ENCODE measurements at regions not wholly inside any gene's neighbourhood (a gene's known extent, or its start where the extent isn't known, plus 50 kb on each side); places are given as distances from the start of the nearest gene placed in this dataset.
"Not testable (repeated sequence)": the region's sequence is repeated elsewhere in the genome, so short reads cannot be mapped to it uniquely, and the experiment has no call there.

GRCh38 chr10:131817866-131818509, 82.8 kb upstream of the PPP2R2D start:
- Histone ChIP-seq H3K27me3 (ENCODE audit: control insufficient read depth, insufficient read depth, low read length, poor library complexity, severe bottlenecking) (no peaks in the 10 kb centered on the region), H3K36me3 (ENCODE audit: control insufficient read depth, insufficient read depth, low read length) (no peaks in the 10 kb centered on the region), H3K27ac (ENCODE audit: insufficient read depth, low read depth, low read length, poor library complexity, severe bottlenecking) (no peak overlapping the region), H3K9me3 (ENCODE audit: control insufficient read depth, low read length) (no peaks in the 10 kb centered on the region), H3K4me1 (ENCODE audit: control insufficient read depth, insufficient read depth, low read length) (no peaks in the 10 kb centered on the region), H3K4me3 (ENCODE audit: insufficient read depth, low read depth, low read length) (no peak overlapping the region)
- 91 to 93% methylated on average over 12 to 13 of the region's 13 CpGs for WGBS, 2 experiments

- Histone ChIP-seq H3K36me3 (ENCODE audit: control insufficient read depth, insufficient read depth, low read length) (no peaks in the 10 kb centered on the region), H3K9me3 (ENCODE audit: control insufficient read depth, low read length) (no peaks in the 10 kb centered on the region), H3K4me1 (ENCODE audit: control insufficient read depth, insufficient read depth, low read length) (no peaks in the 10 kb centered on the region), H3K27ac (ENCODE audit: insufficient read depth, low read depth, low read length, poor library complexity, severe bottlenecking) (no peak overlapping the region), H3K4me3 (ENCODE audit: insufficient read depth, low read depth, low read length) (no peak overlapping the region), H3K27me3 (ENCODE audit: control insufficient read depth, insufficient read depth, low read length, poor library complexity, severe bottlenecking) (no peaks in the 10 kb centered on the region)
- WGBS, 2 experiments = 92% methylated on average over 22 of the region's 22 CpGs
Measured at GRCh38 chr10:131818510-131819234, 82.1 kb upstream of the PPP2R2D start.

- Histone ChIP-seq H3K36me3 (ENCODE audit: control insufficient read depth, insufficient read depth, low read length) (no peaks in the 10 kb centered on the region), H3K27ac (ENCODE audit: insufficient read depth, low read depth, low read length, poor library complexity, severe bottlenecking) (no peak overlapping the region), H3K27me3 (ENCODE audit: control insufficient read depth, insufficient read depth, low read length, poor library complexity, severe bottlenecking) (no peaks in the 10 kb centered on the region), H3K4me1 (ENCODE audit: control insufficient read depth, insufficient read depth, low read length) (peaks cover 3% of the 10 kb centered on the region), H3K4me3 (ENCODE audit: insufficient read depth, low read depth, low read length) (no peak overlapping the region), H3K9me3 (ENCODE audit: control insufficient read depth, low read length) (no peaks in the 10 kb centered on the region)
- 77 to 78% methylated on average over 25 of the region's 25 CpGs for WGBS, 2 experiments
Measured at GRCh38 chr10:131819241-131820072, 81.4 kb upstream of the PPP2R2D start.

- H3K27me3 ChIP-seq (ENCODE audit: control insufficient read depth, insufficient read depth, low read length, poor library complexity, severe bottlenecking) = no peaks in the 10 kb centered on the region
- 92 to 93% methylated on average over 9 of the region's 9 CpGs for WGBS, 2 experiments
- H3K4me3 ChIP-seq (ENCODE audit: insufficient read depth, low read depth, low read length) = no peak overlapping the region
- no peak overlapping the region for H3K27ac ChIP-seq (ENCODE audit: insufficient read depth, low read depth, low read length, poor library complexity, severe bottlenecking)
- H3K4me1 ChIP-seq (ENCODE audit: control insufficient read depth, insufficient read depth, low read length) = peaks cover 13% of the 10 kb centered on the region
- no peaks in the 10 kb centered on the region for H3K9me3 ChIP-seq (ENCODE audit: control insufficient read depth, low read length)
- H3K36me3 ChIP-seq (ENCODE audit: control insufficient read depth, insufficient read depth, low read length) = no peaks in the 10 kb centered on the region
Measured at GRCh38 chr10:131820626-131821025, 80.2 kb upstream of the PPP2R2D start.

- 94 to 95% methylated on average over 8 of the region's 8 CpGs for WGBS, 2 experiments
- Histone ChIP-seq H3K27me3 (ENCODE audit: control insufficient read depth, insufficient read depth, low read length, poor library complexity, severe bottlenecking) (no peaks in the 10 kb centered on the region), H3K36me3 (ENCODE audit: control insufficient read depth, insufficient read depth, low read length) (no peaks in the 10 kb centered on the region), H3K9me3 (ENCODE audit: control insufficient read depth, low read length) (no peaks in the 10 kb centered on the region), H3K4me3 (ENCODE audit: insufficient read depth, low read depth, low read length) (no peak overlapping the region), H3K27ac (ENCODE audit: insufficient read depth, low read depth, low read length, poor library complexity, severe bottlenecking) (no peak overlapping the region), H3K4me1 (ENCODE audit: control insufficient read depth, insufficient read depth, low read length) (peaks cover 22% of the 10 kb centered on the region)
Measured at GRCh38 chr10:131821378-131822012, 79.3 kb upstream of the PPP2R2D start.

GRCh38 chr10:131822013-131822691, 78.7 kb upstream of the PPP2R2D start:
- no peaks in the 10 kb centered on the region for H3K36me3 ChIP-seq (ENCODE audit: control insufficient read depth, insufficient read depth, low read length)
- H3K27ac ChIP-seq (ENCODE audit: insufficient read depth, low read depth, low read length, poor library complexity, severe bottlenecking) = no peak overlapping the region
- H3K4me1 ChIP-seq (ENCODE audit: control insufficient read depth, insufficient read depth, low read length) = peaks cover 22% of the 10 kb centered on the region
- H3K9me3 ChIP-seq (ENCODE audit: control insufficient read depth, low read length) = no peaks in the 10 kb centered on the region
- 93 to 94% methylated on average over 18 of the region's 18 CpGs for WGBS, 2 experiments
- H3K4me3 ChIP-seq (ENCODE audit: insufficient read depth, low read depth, low read length) = no peak overlapping the region
- no peaks in the 10 kb centered on the region for H3K27me3 ChIP-seq (ENCODE audit: control insufficient read depth, insufficient read depth, low read length, poor library complexity, severe bottlenecking)

GRCh38 chr10:131822692-131823245, 78.0 kb upstream of the PPP2R2D start:
- Histone ChIP-seq H3K4me3 (ENCODE audit: insufficient read depth, low read depth, low read length) (no peak overlapping the region), H3K27ac (ENCODE audit: insufficient read depth, low read depth, low read length, poor library complexity, severe bottlenecking) (no peak overlapping the region), H3K27me3 (ENCODE audit: control insufficient read depth, insufficient read depth, low read length, poor library complexity, severe bottlenecking) (no peaks in the 10 kb centered on the region), H3K36me3 (ENCODE audit: control insufficient read depth, insufficient read depth, low read length) (no peaks in the 10 kb centered on the region), H3K4me1 (ENCODE audit: control insufficient read depth, insufficient read depth, low read length) (peaks cover 22% of the 10 kb centered on the region), H3K9me3 (ENCODE audit: control insufficient read depth, low read length) (no peaks in the 10 kb centered on the region)
- 95% methylated on average over 9 of the region's 9 CpGs for WGBS, 2 experiments

GRCh38 chr10:131823601-131824099, 77.2 kb upstream of the PPP2R2D start:
- H3K4me3 ChIP-seq (ENCODE audit: insufficient read depth, low read depth, low read length); H3K27me3 ChIP-seq (ENCODE audit: control insufficient read depth, insufficient read depth, low read length, poor library complexity, severe bottlenecking); H3K36me3 ChIP-seq (ENCODE audit: control insufficient read depth, insufficient read depth, low read length); H3K9me3 ChIP-seq (ENCODE audit: control insufficient read depth, low read length); H3K27ac ChIP-seq (ENCODE audit: insufficient read depth, low read depth, low read length, poor library complexity, severe bottlenecking): not testable (repeated sequence)
- H3K4me1 ChIP-seq (ENCODE audit: control insufficient read depth, insufficient read depth, low read length) = peaks cover 22% of the 10 kb centered on the region
- WGBS, 2 experiments = 92 to 95% methylated on average over 7 to 10 of the region's 12 CpGs

- Histone ChIP-seq H3K36me3 (ENCODE audit: control insufficient read depth, insufficient read depth, low read length) (no peaks in the 10 kb centered on the region), H3K27ac (ENCODE audit: insufficient read depth, low read depth, low read length, poor library complexity, severe bottlenecking) (no peak overlapping the region), H3K9me3 (ENCODE audit: control insufficient read depth, low read length) (no peaks in the 10 kb centered on the region), H3K4me3 (ENCODE audit: insufficient read depth, low read depth, low read length) (no peak overlapping the region), H3K4me1 (ENCODE audit: control insufficient read depth, insufficient read depth, low read length) (peaks cover 22% of the 10 kb centered on the region), H3K27me3 (ENCODE audit: control insufficient read depth, insufficient read depth, low read length, poor library complexity, severe bottlenecking) (no peaks in the 10 kb centered on the region)
- 56% methylated on average over 24 of the region's 24 CpGs for WGBS, 2 experiments
Measured at GRCh38 chr10:131824371-131825149, 76.2 kb upstream of the PPP2R2D start.
